Motor neuron (in vitro differentiated cells): ENCODE measurements at regions not wholly inside any gene's neighbourhood (a gene's known extent, or its start where the extent isn't known, plus 50 kb on each side); places are given as distances from the start of the nearest gene placed in this dataset.

ENCODE experiments used
- ATAC-seq, 8 experiments: fragments of 200-7000 bp; cut with Tn5 transposase; replicated peaks in 6 of 8; 2 replicates each; pipeline ENCODE4 v1.8.0; 2021; ENCODE audit warnings: mild to moderate bottlenecking in 8 of 8, moderate library complexity in 8 of 8
- H3K27ac ChIP-seq, 2 donors: fragments of 250-450 bp; sonication (Bioruptor Pico); 2 replicates each; pipeline ENCODE4 v1.9.0; 2021; ENCODE audit warnings: antibody characterized with exemption in 2 of 2, mild to moderate bottlenecking in 2 of 2, moderate library complexity in 1 of 2
- H3K4me1 ChIP-seq, 2 donors: fragments of 250-450 bp; sonication (Bioruptor Pico); replicated peaks in 1 of 2; 2 replicates each; pipeline ENCODE4 v1.6.1; 2021; ENCODE audit warnings: antibody characterized with exemption in 2 of 2, mild to moderate bottlenecking in 2 of 2, moderate library complexity in 1 of 2
- H3K4me3 ChIP-seq, 5 donors: fragments of 250-450 bp; sonication (Bioruptor Pico); 2 replicates each; pipeline ENCODE4 v1.9.0; 2021; ENCODE audit warnings: antibody characterized with exemption in 5 of 5, mild to moderate bottlenecking in 5 of 5, moderate library complexity in 4 of 5
- WGBS, 10 experiments: fragments of 450-650 bp; shearing (Covaris generic); methylation state at CpG; one replicate each; pipeline ENCODE4 v1.0.0; 2022; 5-methylcytosine and 5-hydroxymethylcytosine counted together
- in situ Hi-C, 9 experiments: fragments of 400-800 bp; cut with MboI; loops; one replicate each; pipeline ENCODE4 v1.15.0; 2021; ENCODE audit warnings: low sequenced_read_pairs in 9 of 9, low pct_unique_long_range_greater_than_20kb in 2 of 9; ENCODE audit not compliant: unreplicated experiment in 9 of 9

DNA sequence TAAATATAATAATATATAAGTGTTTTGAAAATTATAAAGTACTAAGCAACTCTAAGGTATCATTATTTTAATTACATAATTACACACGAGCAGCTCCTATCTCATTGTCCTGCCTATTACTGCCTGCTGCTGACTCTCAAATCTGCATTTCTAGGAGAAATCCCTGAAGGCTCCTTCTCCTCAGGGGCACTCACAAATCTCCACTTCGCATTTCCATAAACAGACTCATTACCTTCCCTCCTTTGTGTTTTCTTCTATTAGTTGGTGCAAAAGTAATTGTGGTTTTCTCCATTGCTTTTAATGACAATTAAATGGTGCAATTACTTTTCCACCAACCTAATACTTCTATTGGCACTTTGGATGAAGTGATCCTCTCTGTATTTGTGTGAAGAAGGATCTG is 135.0 kb upstream of the HNMT start:
- 0 to 100% (median 14%) methylated on average over 1 to 2 of the region's 2 CpGs; no CpG with 5 or more reads in 1 of the 10 experiments for WGBS, 10 experiments
- in situ Hi-C loops: loop anchor here in 7 of 9 experiments (25.0 kb wide), 7 partner anchors 167 to 1942 kb away; partner anchors contain the start of gene MCM6 (in 1 of the 7)
- Histone ChIP-seq H3K4me1 (peaks cover under 1 to 3% of the 10 kb centered on the region in 2 donors), H3K27ac (no peak overlapping the region), H3K4me3 (no peak overlapping the region)
- no peak for ATAC-seq

GRCh38 chr2:137834760-137835379 is 129.4 kb upstream of the HNMT start:
- ATAC-seq: peak in 2 of 8 experiments; percentile 47 to 93
- 0 to 95% (median 51%) methylated on average over 1 to 6 of the region's 6 CpGs; no CpG with 5 or more reads in 2 of the 10 experiments for WGBS, 10 experiments
- Histone ChIP-seq H3K4me1 (peaks cover 0 to 6% of the 10 kb centered on the region in 2 donors), H3K4me3 (no peak overlapping the region), H3K27ac (no peak overlapping the region)
- in situ Hi-C loops: loop anchor here in 7 of 9 experiments (10.0 to 25.0 kb wide), 8 partner anchors 173 to 1948 kb away; partner anchors contain the start of gene MCM6 (in 1 of the 7)

- H3K4me1 ChIP-seq: peaks cover 0 to 6% of the 10 kb centered on the region in 2 donors
- WGBS, 10 experiments: 0 to 90% (median 79%) methylated on average over 1 to 2 of the region's 3 CpGs; no CpG with 5 or more reads in 7 of the 10 experiments
- no peak overlapping the region for H3K27ac ChIP-seq
- in situ Hi-C loops: loop anchor here in 7 of 9 experiments (10.0 to 25.0 kb wide), 8 partner anchors 174 to 1949 kb away; partner anchors contain the start of gene MCM6 (in 1 of the 7)
- no peak for ATAC-seq
- no peak overlapping the region for H3K4me3 ChIP-seq
Measured at GRCh38 chr2:137836671-137837070, 127.6 kb upstream of the HNMT start.

DNA sequence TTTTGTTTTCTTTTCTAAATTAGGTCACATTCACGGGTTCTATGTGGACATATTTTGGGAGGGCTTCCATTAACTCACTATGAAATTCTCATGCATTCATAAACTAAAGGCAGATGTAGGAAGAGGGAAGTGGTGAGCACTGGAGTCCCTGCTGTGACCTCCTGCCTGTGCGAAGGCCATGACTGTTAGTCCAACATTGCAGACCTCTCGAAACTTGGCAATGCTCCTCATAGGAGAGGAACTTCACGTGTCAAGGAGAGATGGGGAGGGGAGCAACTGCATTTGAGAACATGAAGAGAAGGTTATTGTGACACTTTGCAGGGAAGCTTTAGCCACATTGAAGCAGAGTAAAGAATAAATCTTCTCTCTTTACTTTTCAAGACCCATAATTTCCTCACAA is 126.4 kb upstream of the HNMT start:
- H3K4me1 ChIP-seq: peaks cover 0 to 6% of the 10 kb centered on the region in 2 donors
- no peak overlapping the region for H3K27ac ChIP-seq
- in situ Hi-C loops: loop anchor here in 7 of 9 experiments (10.0 to 25.0 kb wide), 8 partner anchors 176 to 1951 kb away; partner anchors contain the start of gene MCM6 (in 1 of the 7)
- WGBS, 10 experiments: 0 to 100% (median 73%) methylated on average over 1 to 4 of the region's 4 CpGs; no CpG with 5 or more reads in 2 of the 10 experiments
- no peak for ATAC-seq
- H3K4me3 ChIP-seq: no peak overlapping the region

DNA sequence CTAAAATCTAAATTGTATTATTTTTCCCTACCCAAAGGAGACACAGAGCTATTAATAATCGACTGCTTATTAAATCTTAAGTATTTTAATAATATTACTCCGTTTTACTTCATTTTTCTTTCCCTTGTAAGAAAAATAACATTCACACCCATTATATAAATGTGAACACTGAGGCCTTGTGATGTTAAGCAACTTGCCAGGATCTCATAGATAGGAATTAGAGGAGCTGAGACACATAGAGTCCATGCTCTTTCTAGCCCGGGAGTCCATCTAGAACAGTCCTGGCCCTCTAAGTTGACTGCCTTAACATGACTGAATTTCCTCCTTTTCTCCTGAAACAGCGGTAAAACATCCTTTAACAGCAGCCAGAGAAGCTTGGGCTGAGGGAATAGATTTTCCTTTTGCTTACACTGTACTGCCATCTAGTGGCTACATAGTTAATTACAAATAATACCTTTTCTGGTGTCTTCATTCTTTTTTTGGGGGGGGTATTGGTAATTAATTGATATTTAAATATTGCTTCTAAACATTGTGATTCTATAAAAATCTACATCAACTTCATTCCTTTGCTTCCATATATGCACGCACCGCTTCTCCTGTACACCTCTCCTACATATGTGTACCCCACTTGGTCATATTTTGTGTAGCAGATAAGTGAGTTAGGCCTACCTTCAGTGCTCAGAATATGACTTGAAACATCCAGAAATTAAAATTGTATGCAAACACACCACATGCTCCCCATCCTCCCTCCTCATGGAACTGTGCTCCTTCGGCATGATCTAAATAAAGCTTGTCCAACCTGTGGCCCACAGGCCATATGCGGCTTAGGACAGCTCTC is 125.8 kb upstream of the HNMT start:
- H3K27ac ChIP-seq: no peak overlapping the region
- no peak overlapping the region for H3K4me3 ChIP-seq
- peak; percentile 35 to 63 (median 46) for ATAC-seq
- H3K4me1 ChIP-seq: peaks cover 0 to 6% of the 10 kb centered on the region in 2 donors
- in situ Hi-C loops: loop anchor here in 7 of 9 experiments (10.0 to 25.0 kb wide), 8 partner anchors 176 to 1951 kb away; partner anchors contain the start of gene MCM6 (in 1 of the 7)
- 0 to 37% (median 27%) methylated on average over 2 to 7 of the region's 8 CpGs for WGBS, 10 experiments

GRCh38 chr2:137842430-137842829 is 121.8 kb upstream of the HNMT start:
- Histone ChIP-seq H3K4me3 (no peak overlapping the region), H3K27ac (no peak overlapping the region), H3K4me1 (no peaks in the 10 kb centered on the region)
- ATAC-seq: peak in 2 of 8 experiments; percentile 70 to 72
- in situ Hi-C loops: loop anchor here in 7 of 9 experiments (25.0 kb wide), 7 partner anchors 180 to 1955 kb away; partner anchors contain the start of gene MCM6 (in 1 of the 7)

DNA sequence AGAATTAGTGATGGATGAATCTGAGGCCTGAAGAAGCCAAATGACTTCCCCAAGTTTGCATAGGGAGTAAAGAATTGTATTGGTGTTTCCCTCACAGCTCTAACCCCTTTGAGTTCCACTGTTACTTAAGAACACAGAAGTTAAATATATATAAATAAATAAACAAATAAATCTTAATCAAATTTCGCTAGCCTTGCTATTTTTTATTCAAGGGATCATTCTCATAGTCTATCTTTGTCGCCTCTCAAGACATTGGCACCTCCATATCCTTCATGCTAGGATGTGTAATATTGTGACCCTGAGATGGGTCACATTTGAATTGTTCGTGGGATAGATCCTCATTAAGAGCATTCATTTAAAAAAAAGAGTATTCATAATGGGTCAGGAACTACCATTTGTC is 121.3 kb upstream of the HNMT start:
- in situ Hi-C loops: loop anchor here in 7 of 9 experiments (25.0 kb wide), 7 partner anchors 181 to 1956 kb away; partner anchors contain the start of gene MCM6 (in 1 of the 7)
- no peak for ATAC-seq
- H3K4me3 ChIP-seq: no peak overlapping the region
- H3K4me1 ChIP-seq: no peaks in the 10 kb centered on the region
- H3K27ac ChIP-seq: no peak overlapping the region
- 0 to 85% (median 51%) methylated on average over 1 to 3 of the region's 3 CpGs; no CpG with 5 or more reads in 3 of the 10 experiments for WGBS, 10 experiments

GRCh38 chr2:137845422-137845821 is 118.9 kb upstream of the HNMT start:
- H3K27ac ChIP-seq: no peak overlapping the region
- H3K4me1 ChIP-seq: no peaks in the 10 kb centered on the region
- no peak for ATAC-seq
- in situ Hi-C loops: loop anchor here in 7 of 9 experiments (25.0 kb wide), 7 partner anchors 183 to 1958 kb away; partner anchors contain the start of gene MCM6 (in 1 of the 7)
- no peak overlapping the region for H3K4me3 ChIP-seq

DNA sequence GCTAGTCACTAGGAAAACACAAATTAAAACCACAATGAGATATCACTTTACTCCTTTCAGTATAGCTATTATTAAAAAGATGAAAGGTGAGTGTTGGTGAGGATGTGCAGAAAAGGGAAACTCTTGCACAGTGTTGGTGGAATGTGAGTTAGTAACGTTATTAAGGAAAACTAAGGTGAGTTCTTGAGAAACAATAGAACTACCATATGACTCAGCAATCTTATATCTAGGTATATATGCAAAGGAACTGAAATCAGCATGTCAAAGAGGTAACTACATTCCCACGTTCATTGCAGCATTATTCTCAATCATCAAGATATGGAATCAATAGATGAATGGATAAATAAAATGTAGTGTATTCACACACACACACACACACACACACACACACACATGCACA is 117.3 kb upstream of the HNMT start:
- in situ Hi-C loops: loop anchor here in 7 of 9 experiments (25.0 kb wide), 7 partner anchors 185 to 1960 kb away; partner anchors contain the start of gene MCM6 (in 1 of the 7)
- no peak overlapping the region for H3K4me3 ChIP-seq
- WGBS, 10 experiments: 0 to 88% (median 69%) methylated on average over 1 to 2 of the region's 2 CpGs
- no peaks in the 10 kb centered on the region for H3K4me1 ChIP-seq
- no peak for ATAC-seq
- no peak overlapping the region for H3K27ac ChIP-seq

GRCh38 chr2:137847443-137847842 is 116.8 kb upstream of the HNMT start:
- no peak for ATAC-seq
- no peaks in the 10 kb centered on the region for H3K4me1 ChIP-seq
- in situ Hi-C loops: loop anchor here in 7 of 9 experiments (25.0 kb wide), 7 partner anchors 185 to 1960 kb away; partner anchors contain the start of gene MCM6 (in 1 of the 7)
- no peak overlapping the region for H3K4me3 ChIP-seq
- H3K27ac ChIP-seq: no peak overlapping the region

DNA sequence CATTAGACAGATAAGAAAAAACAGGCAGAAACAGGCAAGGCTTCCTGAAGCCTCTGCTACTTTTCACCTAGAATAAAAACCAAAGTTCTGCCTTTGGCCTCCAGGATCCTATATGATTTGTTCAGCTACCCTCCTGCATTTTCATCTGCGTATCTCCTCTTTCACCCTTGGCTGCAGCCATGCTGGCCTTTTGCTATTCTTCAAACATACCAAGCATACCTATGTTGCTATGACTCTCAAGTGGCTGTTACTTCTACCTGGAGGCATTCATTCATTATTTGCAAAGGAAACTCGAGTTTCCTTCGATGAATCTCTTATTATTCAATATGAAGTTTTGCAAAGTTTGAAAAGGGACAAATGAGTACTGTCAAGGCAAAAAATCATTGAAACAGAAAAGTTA is 106.4 kb upstream of the HNMT start:
- no peaks in the 10 kb centered on the region for H3K4me1 ChIP-seq
- 0 to 80% (median 46%) methylated on average over 1 to 3 of the region's 3 CpGs for WGBS, 10 experiments
- in situ Hi-C loops: no loop called here
- no peak for ATAC-seq
- H3K27ac ChIP-seq: no peak overlapping the region
- no peak overlapping the region for H3K4me3 ChIP-seq

DNA sequence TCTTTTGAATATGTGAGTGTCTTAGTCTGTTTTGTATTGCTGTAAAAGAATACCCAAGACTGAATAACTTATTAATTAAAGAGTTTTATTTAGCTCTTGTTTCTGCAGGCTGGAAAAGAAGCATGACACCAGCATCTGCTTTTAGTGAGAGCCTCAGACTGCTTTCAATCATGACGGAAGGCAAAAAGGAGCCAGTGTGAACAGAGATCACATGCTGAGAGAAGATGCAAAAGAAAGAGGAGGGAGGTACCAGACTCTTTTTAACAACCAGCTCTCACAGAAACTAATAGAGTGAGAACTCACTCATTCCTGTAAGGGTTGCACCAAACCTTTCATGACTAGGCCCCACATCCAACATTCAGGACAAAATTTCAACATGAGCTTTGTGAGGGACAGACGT is 101.6 kb upstream of the HNMT start:
- ATAC-seq: no peak
- in situ Hi-C loops: no loop called here
- Histone ChIP-seq H3K27ac (no peak overlapping the region), H3K4me1 (peaks cover 0 to 11% of the 10 kb centered on the region in 2 donors), H3K4me3 (no peak overlapping the region)
- 0 to 80% (median 37%) methylated on average over 1 to 2 of the region's 2 CpGs; no CpG with 5 or more reads in 2 of the 10 experiments for WGBS, 10 experiments
